HCT116 (cell line): ENCODE measurements at regions not wholly inside any gene's neighbourhood (a gene's known extent, or its start where the extent isn't known, plus 50 kb on each side); places are given as distances from the start of the nearest gene placed in this dataset.

Experiments used
- ATAC-seq: fragments of 200-7000 bp; cut with Tn5 transposase; 2 replicates; pipeline ENCODE4 v1.9.1; 2020; ENCODE audit warnings: mild to moderate bottlenecking, moderate library complexity
- BruUV-seq: library from RNA; stranded (reverse); fragments of 400-500 nt; replicated peaks from 2 replicates; lab custom pipeline; 2021; lab: Mats Ljungman, UMichigan
- CTCF ChIA-PET: fragments of 300-600 bp; sonication (Branson Sonifier 250); formaldehyde crosslinking; loops from one replicate; lab custom pipeline; 2021; ENCODE audit warnings: antibody characterized with exemption; lab: Charles Lee
- POLR2A ChIA-PET: fragments of 300-600, 350-600 bp; sonication (Branson Sonifier 250); formaldehyde crosslinking; loops from one replicate; lab custom pipeline; 2021; ENCODE audit warnings: antibody characterized with exemption; lab: Charles Lee
- RAD21 ChIA-PET, 2 experiments: fragments of 300-600 bp; sonication (Branson Sonifier 250); formaldehyde crosslinking; loops; one replicate each; lab custom pipeline; 2023; ENCODE audit warnings: low total read pairs in 2 of 2; ENCODE audit not compliant: uncharacterized antibody in 2 of 2, unreplicated experiment in 2 of 2, low non-redundant PET in 1 of 2; lab: Charles Lee
- DNase-seq: peaks from one replicate; pipeline ENCODE4 v3.0.0-alpha.2; 2010; ENCODE audit warnings: low read depth, low spot score
- H2AFZ ChIP-seq: fragments of 200-600 bp; shearing (Covaris generic), sonication (generic); 2 replicates; pipeline ENCODE4 v1.6.1; 2017; ENCODE audit warnings: low read depth, mixed run types, mixed read lengths, antibody characterized with exemption, low read length; ENCODE audit not compliant: poor library complexity, severe bottlenecking
- H3K27ac ChIP-seq: 2 replicates; pipeline ENCODE4 v1.5.1; 2012; ENCODE audit warnings: low read depth, low read length
- H3K27me3 ChIP-seq: fragments of 200-600 bp; sonication (generic); 2 replicates; pipeline ENCODE4 v1.6.1; 2016; ENCODE audit warnings: mixed run types, low read length, mixed read lengths; ENCODE audit not compliant: insufficient read depth
- H3K36me3 ChIP-seq, 2 experiments: fragments of 200-500 bp in 1 of 2; fragments of 200-600 bp in 1 of 2; sonication (Bioruptor generic) in 1 of 2; sonication (generic) in 1 of 2; 2 replicates each; pipeline versions ENCODE4 v1.5.1 to v1.6.1; 2014 to 2016; ENCODE audit warnings: low read length in 2 of 2, inconsistent platforms in 1 of 2, mixed read lengths in 1 of 2, mixed run types in 1 of 2; ENCODE audit not compliant: insufficient read depth in 2 of 2, control insufficient read depth in 1 of 2
- H3K4me1 ChIP-seq, 2 experiments: fragments of 200-600 bp in 1 of 2; sonication (generic) in 1 of 2; 2 replicates each; pipeline versions ENCODE4 v1.5.1 to v1.6.1; 2012 to 2017; ENCODE audit warnings: low read length in 2 of 2, inconsistent platforms in 1 of 2, mild to moderate bottlenecking in 1 of 2, mixed read lengths in 1 of 2, mixed run types in 1 of 2, moderate library complexity in 1 of 2; ENCODE audit not compliant: insufficient read depth in 2 of 2, control insufficient read depth in 1 of 2
- H3K4me2 ChIP-seq: fragments of 200-600 bp; sonication (generic); 2 replicates; pipeline ENCODE4 v1.6.1; 2017; ENCODE audit warnings: mixed run types, low read length, mixed read lengths
- H3K4me3 ChIP-seq, 2 experiments: fragments of 200-600 bp in 1 of 2; sonication (generic) in 1 of 2; replicated peaks in 1 of 2; 2 replicates each; pipeline ENCODE4 v1.5.1; 2011 to 2016; ENCODE audit warnings: low read length in 2 of 2, control low read depth in 1 of 2, low read depth in 1 of 2, mild to moderate bottlenecking in 1 of 2, mixed read lengths in 1 of 2, mixed run types in 1 of 2
- H3K79me2 ChIP-seq: fragments of 200-600 bp; sonication (generic); 2 replicates; pipeline ENCODE4 v1.6.1; 2017; ENCODE audit warnings: mild to moderate bottlenecking, mixed run types, low read length, moderate library complexity, mixed read lengths; ENCODE audit not compliant: insufficient read depth
- H3K9ac ChIP-seq: fragments of 200-600 bp; sonication (generic); 2 replicates; pipeline ENCODE4 v1.6.1; 2016; ENCODE audit warnings: low read length, mixed read lengths
- H3K9me2 ChIP-seq: fragments of 200-600 bp; sonication (generic), shearing (Covaris generic); 2 replicates; pipeline ENCODE4 v1.6.1; 2017; ENCODE audit warnings: mixed run types, mild to moderate bottlenecking, moderate library complexity; ENCODE audit not compliant: insufficient read depth
- H3K9me3 ChIP-seq, 2 experiments: fragments of 200-500 bp in 1 of 2; fragments of 200-600 bp in 1 of 2; sonication (Bioruptor generic) in 1 of 2; sonication (generic) in 1 of 2; 2 replicates each; pipeline ENCODE4 v1.6.1; 2014 to 2017; ENCODE audit warnings: low read length in 2 of 2, mixed read lengths in 2 of 2, inconsistent platforms in 1 of 2, low read depth in 1 of 2, mild to moderate bottlenecking in 1 of 2, mixed run types in 1 of 2, moderate library complexity in 1 of 2; ENCODE audit not compliant: control insufficient read depth in 1 of 2, insufficient read depth in 1 of 2
- H4K20me1 ChIP-seq: fragments of 200-600 bp; sonication (generic), shearing (Covaris generic); 2 replicates; pipeline ENCODE4 v1.6.1; 2017; ENCODE audit warnings: mixed run types, mild to moderate bottlenecking, moderate library complexity; ENCODE audit not compliant: insufficient read depth
- ATF3 ChIP-seq: IDR thresholded peaks from 2 replicates; pipeline ENCODE4 v1.6.1; 2012
- ELF1 ChIP-seq: IDR thresholded peaks from 2 replicates; pipeline ENCODE4 v1.6.1; 2012; ENCODE audit warnings: low read depth, borderline replicate concordance
- EZH2 ChIP-seq: fragments of 200-600 bp; sonication (generic); IDR thresholded peaks from 2 replicates; pipeline ENCODE4 v1.6.1; 2017; ENCODE audit warnings: antibody characterized with exemption, mixed run types
- FOSL1 ChIP-seq: IDR thresholded peaks from 2 replicates; pipeline ENCODE4 v1.6.1; 2012; ENCODE audit warnings: low read depth
- JUND ChIP-seq: IDR thresholded peaks from 2 replicates; pipeline ENCODE4 v1.6.1; 2012
- REST ChIP-seq: IDR thresholded peaks from 2 replicates; pipeline ENCODE4 v1.6.1; 2012; ENCODE audit warnings: low read depth
- SP1 ChIP-seq: IDR thresholded peaks from 2 replicates; pipeline ENCODE4 v1.6.1; 2012; ENCODE audit warnings: low read depth
- YY1 ChIP-seq: IDR thresholded peaks from 2 replicates; pipeline ENCODE4 v1.6.1; 2011; ENCODE audit warnings: low read length, low read depth, moderate library complexity, mild to moderate bottlenecking; ENCODE audit not compliant: insufficient replicate concordance; ENCODE audit errors: extremely low read depth
- intact Hi-C: fragments of 100-400 bp; cut with micrococcal nuclease; formaldehyde crosslinking; loops from 2 replicates; pipeline ENCODE4 v1.10.0; 2022

- no peaks in the 10 kb centered on the region for H3K79me2 ChIP-seq
- H3K4me2 ChIP-seq: no peak overlapping the region
- no peak overlapping the region for H3K9ac ChIP-seq
- DNase-seq (no peak), ATAC-seq (no peak)
- TF ChIP-seq REST (no peak), ELF1 (no peak), SP1 (no peak), EZH2 (no peak), ATF3 (no peak), FOSL1 (no peak), YY1 (no peak), JUND (no peak)
- ChIA-PET CTCF (no interaction called here), RAD21 (no interaction called here), POLR2A (no interaction called here)
- no peaks in the 10 kb centered on the region for H3K9me2 ChIP-seq
- no peak overlapping the region for H2AFZ ChIP-seq
- H3K4me3 ChIP-seq: no peak overlapping the region
- no TSS peak for BruUV-seq
- no peaks in the 10 kb centered on the region for H3K36me3 ChIP-seq
- intact Hi-C loops: no loop called here
- H4K20me1 ChIP-seq: no peaks in the 10 kb centered on the region
- H3K27me3 ChIP-seq: no peaks in the 10 kb centered on the region
- no peaks in the 10 kb centered on the region for H3K9me3 ChIP-seq
- H3K27ac ChIP-seq: no peak overlapping the region
- H3K4me1 ChIP-seq: no peaks in the 10 kb centered on the region
Measured at GRCh38 chr6:145295746-145296145, 439.6 kb downstream of the EPM2A start.
